Stimulated activated CD4-positive, alpha-beta T cell treated with anti-CD3 and anti-CD28 coated beads, TNF-alpha, amount 100 ng/mL, for 4 hours (primary cell): ENCODE measurements at regions not wholly inside any gene's neighbourhood (a gene's known extent, or its start where the extent isn't known, plus 50 kb on each side); places are given as distances from the start of the nearest gene placed in this dataset.

Source experiments
- DNase-seq, 3 experiments: peaks; one replicate each; pipeline ENCODE4 v3.0.0-alpha.2; 2020; ENCODE audit warnings: low read depth in 3 of 3

DNA sequence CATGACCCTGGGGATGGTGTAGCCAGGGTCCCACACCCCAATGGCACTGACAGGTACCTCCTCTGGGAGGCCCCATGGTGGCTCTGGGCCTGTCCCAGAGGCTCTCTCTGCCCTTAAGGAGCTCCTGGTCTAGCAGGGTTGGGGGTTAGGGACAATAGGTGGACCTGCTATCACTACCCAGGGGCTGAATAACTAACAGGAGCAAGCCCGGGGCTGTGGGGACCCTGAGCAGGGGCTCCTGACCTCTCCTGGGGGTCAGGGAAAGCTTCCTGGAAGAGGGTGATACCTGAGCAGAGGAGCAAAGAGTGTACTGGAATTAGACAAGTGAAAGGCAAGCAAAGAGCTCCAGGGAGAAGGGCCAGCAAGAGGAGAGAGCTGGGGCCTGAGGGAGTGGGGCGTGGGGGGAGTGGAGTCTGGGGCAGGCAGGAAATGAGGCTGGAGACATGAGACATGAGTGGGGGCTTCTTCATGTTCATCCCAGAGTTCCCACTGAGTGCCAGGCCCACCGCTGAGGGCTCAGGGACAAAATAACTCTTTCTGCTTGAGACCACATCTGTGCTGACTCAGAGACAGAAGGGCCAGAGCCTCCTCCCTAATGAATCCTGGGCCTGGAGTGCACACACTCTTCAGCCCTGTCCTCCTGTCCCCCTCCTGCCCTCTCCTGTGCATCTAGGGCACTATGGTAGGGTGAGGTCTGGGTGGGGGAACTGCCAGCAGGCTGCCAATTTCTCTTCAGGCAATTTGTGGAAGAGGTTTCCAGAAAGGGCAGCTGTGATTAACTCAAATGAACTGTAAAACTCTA lies 517.6 kb downstream of the PTPRU start:
- no peak for DNase-seq

DNA sequence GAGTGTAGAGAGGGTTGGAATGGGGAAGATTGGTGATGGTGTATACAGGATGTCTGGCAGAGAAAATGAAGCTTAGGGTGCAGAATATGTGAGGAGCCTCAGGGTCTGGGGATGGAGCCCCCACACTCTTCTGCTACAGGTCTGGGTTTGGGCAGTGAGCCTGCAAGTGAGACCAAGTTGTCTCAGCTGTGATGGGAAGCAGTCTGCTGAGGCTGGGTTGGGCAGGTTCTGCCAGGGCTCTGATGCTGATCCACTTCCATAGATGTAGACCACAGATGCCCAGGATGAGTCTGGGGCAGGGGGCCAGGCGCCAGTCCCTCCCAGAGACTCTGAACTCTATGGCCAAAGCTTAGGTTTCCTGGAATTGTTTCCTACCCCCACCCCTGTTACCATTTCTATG lies 516.9 kb downstream of the PTPRU start:
- DNase-seq, result no peak

DNA sequence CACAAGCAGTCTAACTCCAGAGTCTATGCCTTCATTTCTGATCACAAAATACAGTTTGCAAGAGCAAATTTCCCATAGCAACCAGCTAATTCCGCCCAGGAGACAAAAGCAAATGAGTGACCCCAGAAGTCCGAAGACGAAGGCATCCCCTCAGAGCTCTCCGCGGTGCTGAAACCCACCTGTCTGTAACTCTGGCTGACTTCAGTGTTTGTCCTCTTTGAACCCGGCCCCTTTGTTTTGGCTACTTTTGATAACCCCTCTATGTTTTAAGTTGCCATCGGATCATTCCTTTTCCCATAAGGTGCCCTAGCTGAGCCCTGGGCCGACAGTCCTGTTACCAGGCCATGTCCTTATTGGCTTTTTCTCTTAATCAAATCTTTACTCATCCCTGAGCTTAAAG lies 515.8 kb downstream of the PTPRU start:
- DNase-seq, result no peak

DNA sequence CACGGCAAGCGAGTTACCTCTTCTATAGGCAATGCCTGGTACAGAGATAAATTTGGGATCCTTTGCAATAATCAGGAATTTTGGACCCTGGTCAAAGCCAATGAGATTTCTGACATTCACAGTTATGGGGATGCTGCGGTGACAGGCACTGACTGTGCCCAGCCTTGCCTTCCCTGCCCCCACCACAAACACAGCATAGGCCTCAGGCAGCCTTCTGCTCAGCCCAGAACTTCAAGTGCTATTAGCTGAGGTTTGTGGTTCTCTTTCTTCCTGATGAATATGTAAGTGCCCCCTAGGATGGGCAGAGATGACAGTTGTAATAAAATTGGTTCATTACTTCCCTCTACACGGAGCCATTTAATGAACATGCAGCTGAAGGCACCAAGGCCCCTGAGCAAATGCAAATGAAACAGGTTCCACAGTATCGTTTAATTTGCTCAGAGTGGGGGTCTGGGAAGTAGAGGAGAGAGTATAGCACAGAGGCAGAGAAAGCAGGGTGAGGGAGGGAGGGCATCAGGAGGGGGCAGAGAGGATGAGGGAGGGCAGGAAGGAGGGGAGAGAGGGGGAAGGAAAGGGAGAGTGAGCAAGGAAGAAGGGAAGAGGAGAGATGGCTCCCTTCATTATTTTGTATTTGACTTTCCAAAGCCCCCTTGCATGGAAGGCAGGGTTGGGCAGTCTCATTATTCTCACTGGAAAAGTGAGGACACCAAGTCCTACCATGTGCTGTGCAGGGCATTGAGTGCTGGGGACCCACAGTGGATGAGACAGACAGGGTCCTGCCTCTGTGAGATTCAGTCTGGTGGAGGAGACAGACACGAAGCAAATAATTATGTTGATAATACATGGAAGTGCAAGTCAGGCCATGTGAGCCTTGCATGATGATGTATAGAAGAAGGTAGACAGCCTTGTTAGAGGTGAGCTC lies 513.0 kb downstream of the PTPRU start:
- no peak for DNase-seq

DNA sequence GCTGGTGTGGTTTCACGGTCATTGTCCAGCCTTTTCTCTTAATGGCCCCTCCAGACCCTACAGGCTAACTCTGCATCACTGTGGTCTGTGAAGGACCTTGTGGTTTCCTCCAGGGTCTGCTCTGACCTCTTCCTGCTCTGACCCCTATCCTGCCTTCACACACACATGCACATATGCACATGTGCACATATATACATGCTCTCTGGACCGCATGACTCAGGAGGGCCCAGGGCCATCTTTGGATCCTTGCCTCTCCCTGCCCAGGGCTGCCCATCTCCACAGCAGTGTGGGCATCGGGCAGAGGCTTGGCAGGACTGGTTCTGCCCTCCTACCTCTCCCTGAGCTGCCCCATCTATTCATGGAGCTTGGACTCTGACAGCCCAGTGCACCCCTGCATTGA lies 510.9 kb downstream of the PTPRU start:
- DNase-seq, result no peak

DNA sequence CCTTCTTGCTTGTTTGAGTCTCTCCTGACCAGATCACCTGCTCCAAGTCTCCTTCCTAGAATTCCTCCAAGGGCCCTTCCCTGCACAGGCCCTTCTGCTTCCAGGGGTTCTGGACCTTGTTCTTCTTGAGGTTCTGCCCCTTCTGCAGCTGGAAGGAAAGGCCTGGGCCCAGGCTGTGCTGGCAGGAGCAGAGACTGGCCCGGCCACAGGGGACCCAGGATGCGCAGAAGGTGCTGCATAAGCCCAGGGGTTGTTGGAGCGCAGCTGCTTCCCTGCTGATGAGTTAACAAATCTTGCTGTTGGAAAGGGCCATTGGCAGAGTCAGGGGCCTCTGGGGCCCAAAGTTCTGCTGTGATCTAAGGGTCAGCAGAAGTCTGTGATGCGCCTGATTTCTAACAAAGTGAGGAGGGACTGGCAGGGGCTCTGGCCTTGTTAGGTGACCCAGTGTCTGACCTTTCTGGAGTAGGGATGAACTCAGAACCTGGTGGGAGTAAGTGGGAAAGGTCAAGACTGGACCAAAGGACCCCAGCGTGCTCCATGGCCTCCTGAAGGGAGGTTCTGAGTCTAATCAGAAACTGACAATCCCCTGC lies 509.8 kb downstream of the PTPRU start:
- no peak for DNase-seq

DNA sequence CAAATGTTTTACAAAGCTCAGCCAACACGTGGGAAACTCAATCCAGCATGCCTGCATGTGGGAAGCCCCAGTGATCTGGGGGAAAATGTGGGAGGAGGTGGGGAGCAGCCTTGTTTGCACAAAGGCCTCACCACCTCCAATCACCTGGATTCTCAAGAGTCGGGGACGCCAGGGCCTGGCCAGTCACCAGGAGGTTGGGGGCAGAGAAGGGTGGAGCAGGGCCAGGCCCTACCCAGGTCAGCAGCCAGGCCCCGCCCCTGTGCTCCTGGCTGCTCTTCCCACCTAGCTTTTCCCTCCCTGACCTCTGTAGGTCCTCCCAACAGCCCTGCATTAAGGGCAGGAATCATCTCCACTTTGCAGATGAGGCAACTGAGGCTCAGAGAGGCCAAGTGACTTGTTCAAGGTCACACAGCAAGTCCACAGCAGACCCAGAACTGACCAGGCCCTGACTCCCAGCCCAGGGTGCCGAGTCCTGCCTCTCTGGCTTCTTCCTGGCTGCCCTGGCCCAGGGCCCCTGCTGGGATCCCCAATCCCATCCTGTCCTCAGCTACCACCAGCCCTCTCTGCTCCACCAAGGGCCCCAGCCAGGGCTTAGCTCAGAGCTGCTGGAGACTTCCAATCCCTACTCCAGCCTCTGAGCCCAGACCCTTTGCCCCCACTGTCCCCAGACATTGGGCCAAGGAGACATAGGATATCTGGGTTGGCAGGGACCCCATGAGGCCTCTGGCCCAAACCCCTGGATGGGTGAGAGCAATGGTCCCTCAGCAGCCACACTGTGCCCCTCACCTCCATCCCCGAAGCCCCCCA lies 508.6 kb downstream of the PTPRU start:
- no peak for DNase-seq

DNA sequence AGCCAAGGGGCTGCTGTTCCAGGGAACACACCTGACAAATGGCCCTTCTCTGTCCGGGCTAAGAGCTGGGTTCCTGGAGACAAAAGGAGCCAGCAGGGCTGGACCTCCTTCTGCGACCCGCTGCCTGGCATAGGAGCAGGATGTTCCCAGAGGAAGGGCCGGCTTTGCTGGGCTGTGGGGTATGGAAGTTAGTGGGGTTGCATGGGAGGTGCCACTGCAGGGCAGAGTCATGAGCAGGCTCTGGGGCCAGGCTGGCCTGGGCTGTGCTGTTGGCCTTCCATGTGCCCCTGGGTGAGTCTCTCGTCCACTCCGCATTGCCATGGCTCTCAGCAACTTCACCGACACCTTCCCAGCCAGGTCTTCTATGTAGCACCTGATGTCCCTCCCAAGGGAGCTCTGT lies 507.6 kb downstream of the PTPRU start:
- DNase-seq, result no peak

GRCh38 chr1:29743264-29743663 lies 506.9 kb downstream of the PTPRU start:
- no peak for DNase-seq

DNA sequence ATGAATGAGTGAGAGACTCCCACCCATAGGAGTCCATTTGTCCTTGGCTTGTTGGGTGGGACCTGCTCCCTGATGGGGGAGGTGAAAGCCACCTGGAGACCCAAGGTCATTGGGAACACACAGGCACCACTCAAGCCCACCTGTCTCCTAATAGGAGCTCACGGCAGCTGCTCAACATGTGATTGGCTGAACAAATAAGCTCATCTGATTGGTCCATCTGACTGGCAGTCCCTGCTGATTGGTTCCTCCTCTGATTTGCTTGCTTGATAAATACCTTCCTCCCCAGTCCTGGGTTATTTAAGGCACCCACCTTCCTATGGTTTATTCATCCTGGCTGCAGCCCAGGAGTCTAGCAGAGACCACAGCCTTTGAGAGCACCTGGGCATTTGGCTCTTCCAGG lies 502.9 kb downstream of the PTPRU start:
- no peak for DNase-seq

- no peak for DNase-seq
These were observed 500.4 kb downstream of the PTPRU start for GRCh38 chr1:29736582-29737188.

GRCh38 chr1:29732453-29732852 lies 496.1 kb downstream of the PTPRU start:
- no peak for DNase-seq

DNA sequence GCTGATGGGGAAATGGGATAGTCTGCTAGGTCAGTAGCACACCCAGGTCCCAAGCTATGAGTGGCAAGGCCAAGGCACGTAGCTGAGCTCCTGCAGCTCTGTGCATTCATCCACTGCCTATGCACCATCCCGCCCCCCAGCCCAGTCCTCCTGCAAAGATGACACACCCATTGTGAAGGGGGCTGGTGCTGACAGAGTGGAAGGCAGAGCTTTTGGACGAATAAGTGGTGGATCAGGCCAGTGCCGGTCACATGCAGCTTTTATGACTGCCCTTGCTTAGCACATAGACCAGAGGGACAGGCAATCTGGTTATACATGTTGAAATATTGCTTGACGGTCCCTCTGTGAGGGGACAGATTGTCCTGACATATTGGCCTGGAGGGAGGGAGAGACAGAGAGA lies 494.3 kb downstream of the PTPRU start:
- no peak for DNase-seq

DNA sequence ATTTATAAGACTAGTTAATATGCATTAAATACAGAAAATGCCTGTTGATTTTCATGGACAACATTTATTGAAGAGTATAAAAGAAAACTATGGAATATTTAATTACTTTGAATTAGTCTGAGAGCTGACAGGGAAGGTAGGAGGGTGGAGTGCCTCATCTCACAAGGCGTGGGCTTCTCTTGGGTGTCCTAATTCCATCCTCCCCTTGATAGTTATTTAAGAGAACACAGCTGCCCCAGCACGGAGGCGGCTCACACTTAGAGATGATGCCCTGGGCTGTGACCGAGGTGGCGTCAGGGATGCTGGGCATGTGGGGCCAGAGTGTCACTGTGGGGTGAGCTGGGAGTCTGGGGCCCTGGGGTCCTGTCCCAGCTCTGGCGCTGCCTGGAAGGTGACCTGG lies 493.0 kb downstream of the PTPRU start:
- no peak for DNase-seq

DNA sequence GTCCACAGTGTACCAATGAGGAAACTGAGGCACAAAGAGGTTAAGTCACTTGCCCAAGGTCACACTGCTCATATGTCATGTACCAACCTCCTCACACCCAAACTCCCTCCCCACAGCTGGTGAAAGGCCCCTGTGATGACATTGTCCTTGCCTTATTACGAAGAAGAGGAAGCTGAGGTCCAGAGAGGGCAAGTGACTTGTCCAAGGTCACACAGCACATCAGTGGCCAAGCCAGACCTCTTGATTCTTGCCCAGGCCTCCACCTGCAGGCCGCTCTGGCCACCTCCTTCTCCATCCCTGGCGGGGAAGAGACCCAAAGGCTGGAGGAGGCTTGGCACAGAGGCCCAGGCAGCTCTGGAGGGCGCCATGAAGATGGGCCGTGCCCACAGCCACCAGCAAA lies 492.4 kb downstream of the PTPRU start:
- no peak for DNase-seq

DNA sequence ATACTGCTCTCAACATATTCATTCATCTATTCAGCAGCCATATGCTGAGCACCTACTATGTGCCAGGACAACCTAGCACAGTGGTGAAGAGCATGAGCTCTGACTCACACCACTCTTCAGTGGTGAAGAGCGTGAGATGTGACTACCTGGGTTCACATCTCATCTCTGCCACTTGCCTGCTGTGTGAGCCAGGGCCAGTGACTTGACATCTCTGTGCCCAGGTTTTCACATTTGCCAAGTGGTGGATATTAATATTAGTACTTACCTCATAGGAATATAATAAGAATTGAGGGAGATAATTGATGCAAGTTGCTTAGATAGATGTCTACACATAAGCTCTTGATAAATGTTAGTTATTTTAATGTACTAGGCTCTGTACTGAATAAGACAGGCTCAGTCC lies 488.9 kb downstream of the PTPRU start:
- no peak for DNase-seq

- DNase-seq, result no peak
These were observed 486.3 kb downstream of the PTPRU start for GRCh38 chr1:29722598-29722997.

GRCh38 chr1:29719253-29719652 lies 482.9 kb downstream of the PTPRU start:
- no peak for DNase-seq

- no peak for DNase-seq
These were observed 482.5 kb downstream of the PTPRU start for GRCh38 chr1:29718791-29719190.

DNA sequence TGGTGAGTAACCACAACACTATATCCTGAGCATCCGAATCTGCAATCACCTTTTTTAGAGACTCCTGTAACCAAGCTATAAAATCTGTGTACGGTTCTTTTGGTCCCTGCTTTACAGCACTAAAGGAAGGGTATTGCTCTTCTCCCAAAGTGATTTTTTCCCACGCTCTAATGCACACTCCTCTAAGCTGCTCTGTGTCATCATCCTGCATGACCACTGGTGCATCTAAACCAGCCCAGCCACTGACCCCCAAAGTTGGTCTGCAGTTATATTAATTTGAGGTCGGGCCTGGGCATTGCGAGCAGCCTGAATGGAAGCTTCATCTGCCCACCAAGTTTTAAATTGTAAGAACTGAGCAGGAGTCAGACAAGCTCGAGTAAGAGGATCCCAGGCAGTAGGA lies 480.0 kb downstream of the PTPRU start:
- DNase-seq, result no peak

DNA sequence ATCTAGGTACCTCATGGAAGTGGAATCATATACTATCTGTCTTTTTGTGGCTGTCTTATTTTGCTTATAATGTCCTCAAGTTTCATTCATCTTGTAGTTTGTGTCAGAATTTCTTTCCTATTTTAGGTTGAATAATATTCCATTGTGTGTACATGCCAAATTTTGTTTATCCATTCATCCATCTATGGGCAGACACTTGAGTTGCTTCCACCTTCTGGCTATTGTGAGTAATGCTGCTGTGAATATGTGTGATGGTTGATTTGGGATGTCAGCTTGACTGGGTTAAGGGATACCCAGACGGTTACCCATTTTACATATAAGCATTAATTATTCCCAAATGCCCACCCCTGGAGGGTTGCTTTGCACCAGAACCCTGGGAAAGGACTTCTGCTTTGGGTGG lies 477.5 kb downstream of the PTPRU start:
- DNase-seq, result no peak
